ENCODE measurements at regions not wholly inside any gene's neighbourhood (a gene's known extent, or its start where the extent isn't known, plus 50 kb on each side); places are given as distances from the start of the nearest gene placed in this dataset.

DNA sequence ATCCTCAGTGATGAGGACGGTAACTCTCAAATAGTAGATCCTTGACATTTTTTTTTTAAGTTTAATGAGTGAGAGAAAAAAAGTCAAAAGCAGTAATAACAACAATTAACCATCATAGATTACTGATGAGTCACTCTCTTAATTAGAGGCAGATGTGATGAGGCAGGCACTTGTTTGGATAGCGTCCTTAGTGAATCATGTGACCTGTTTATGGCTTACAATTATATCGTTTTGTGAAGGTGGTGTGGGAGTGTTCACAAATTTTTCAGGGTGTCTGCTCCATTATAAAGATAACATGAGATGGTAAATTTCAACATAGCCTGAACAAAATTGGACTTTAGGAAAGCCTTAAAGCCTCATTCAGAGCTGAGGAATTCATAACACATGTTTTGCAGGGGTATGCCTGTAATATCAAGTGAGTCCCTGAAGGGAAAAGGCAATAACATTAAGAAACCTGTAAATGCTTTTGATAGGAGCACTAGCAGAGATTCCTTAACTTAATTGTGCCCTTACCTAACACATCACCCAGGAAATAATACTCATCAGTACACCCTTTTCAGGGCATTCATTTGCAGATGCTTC, 51.9 kb upstream of the XIAP start:
- no peaks in the 10 kb centered on the region for H3K9me3 ChIP-seq
- H3K36me3 ChIP-seq = no peaks in the 10 kb centered on the region
- peak in 1 of 3 donors; percentile 38 for DNase-seq
- no peak overlapping the region for H3K4me3 ChIP-seq
- no peaks in the 10 kb centered on the region for H3K27me3 ChIP-seq
- H3K27ac ChIP-seq = peak overlapping the region in 2 of 4 donors; percentile 67 to 79
- no peak for TF ChIP-seq POLR2A (IDR thresholded peaks at IDR 0.05)
- TF ChIP-seq, protein P1, sequence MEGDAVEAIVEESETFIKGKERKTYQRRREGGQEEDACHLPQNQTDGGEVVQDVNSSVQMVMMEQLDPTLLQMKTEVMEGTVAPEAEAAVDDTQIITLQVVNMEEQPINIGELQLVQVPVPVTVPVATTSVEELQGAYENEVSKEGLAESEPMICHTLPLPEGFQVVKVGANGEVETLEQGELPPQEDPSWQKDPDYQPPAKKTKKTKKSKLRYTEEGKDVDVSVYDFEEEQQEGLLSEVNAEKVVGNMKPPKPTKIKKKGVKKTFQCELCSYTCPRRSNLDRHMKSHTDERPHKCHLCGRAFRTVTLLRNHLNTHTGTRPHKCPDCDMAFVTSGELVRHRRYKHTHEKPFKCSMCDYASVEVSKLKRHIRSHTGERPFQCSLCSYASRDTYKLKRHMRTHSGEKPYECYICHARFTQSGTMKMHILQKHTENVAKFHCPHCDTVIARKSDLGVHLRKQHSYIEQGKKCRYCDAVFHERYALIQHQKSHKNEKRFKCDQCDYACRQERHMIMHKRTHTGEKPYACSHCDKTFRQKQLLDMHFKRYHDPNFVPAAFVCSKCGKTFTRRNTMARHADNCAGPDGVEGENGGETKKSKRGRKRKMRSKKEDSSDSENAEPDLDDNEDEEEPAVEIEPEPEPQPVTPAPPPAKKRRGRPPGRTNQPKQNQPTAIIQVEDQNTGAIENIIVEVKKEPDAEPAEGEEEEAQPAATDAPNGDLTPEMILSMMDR (IDR thresholded peaks at IDR 0.05) = no peak
- no peaks in the 10 kb centered on the region for H3K4me1 ChIP-seq

DNA sequence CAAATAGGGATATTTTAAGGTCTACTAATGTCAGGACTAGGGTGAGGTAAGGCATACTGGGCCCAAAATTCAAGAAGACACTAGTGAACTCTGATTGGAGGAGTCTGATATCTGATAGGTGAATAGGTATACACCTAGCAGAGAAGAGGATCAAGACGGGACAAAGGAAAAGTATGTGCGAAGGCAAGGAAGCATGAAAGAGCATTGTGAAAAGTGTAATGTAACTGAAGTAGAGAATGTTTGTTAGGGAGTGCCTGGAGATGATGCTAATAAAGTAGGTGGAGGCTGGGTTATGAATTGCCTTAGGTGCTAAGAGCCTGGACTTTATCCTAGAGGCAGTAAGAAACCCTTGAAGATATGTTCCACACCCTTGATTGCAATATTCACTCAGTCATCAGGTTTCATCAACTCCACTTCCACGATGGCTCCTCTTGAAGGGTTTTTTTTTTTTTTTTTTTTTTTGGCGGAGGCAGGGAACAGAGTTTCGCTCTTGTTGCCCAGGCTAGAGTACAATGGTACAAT, 49.9 kb upstream of the XIAP start:
- peak overlapping the region in 3 of 4 donors; percentile 53 to 80 (median 79) for H3K27ac ChIP-seq
- TF ChIP-seq POLR2A (IDR thresholded peaks at IDR 0.05) = peak in 1 of 2 donors; percentile 33
- TF ChIP-seq, protein P1 (IDR thresholded peaks at IDR 0.05) = no peak
- no peaks in the 10 kb centered on the region for H3K27me3 ChIP-seq
- peak in 1 of 3 donors; percentile 42 for DNase-seq
- H3K36me3 ChIP-seq = no peaks in the 10 kb centered on the region
- H3K4me1 ChIP-seq = no peaks in the 10 kb centered on the region
- no peak overlapping the region for H3K4me3 ChIP-seq
- H3K9me3 ChIP-seq = no peaks in the 10 kb centered on the region
